G401 (cell line): ENCODE measurements at regions not wholly inside any gene's neighbourhood (a gene's known extent, or its start where the extent isn't known, plus 50 kb on each side); places are given as distances from the start of the nearest gene placed in this dataset.
"Not testable (repeated sequence)": the region's sequence is repeated elsewhere in the genome, so short reads cannot be mapped to it uniquely, and the experiment has no call there.

Source experiments
- DNase-seq: peaks from one replicate; pipeline ENCODE4 v3.0.0-alpha.2; 2015; ENCODE audit warnings: low spot score
- in situ Hi-C: cut with HindIII; loops from 2 replicates; pipeline ENCODE4 v1.10.0; 2016; ENCODE audit warnings: low sequenced_read_pairs, mixed read lengths

- in situ Hi-C loops, result no loop called here
- no peak for DNase-seq
These were observed 119.4 kb downstream of the SMIM20 start for GRCh38 chr4:26033389-26033788.

GRCh38 chr4:26034849-26035248 is 120.8 kb downstream of the SMIM20 start:
- no peak for DNase-seq
- in situ Hi-C loops, result no loop called here

DNA sequence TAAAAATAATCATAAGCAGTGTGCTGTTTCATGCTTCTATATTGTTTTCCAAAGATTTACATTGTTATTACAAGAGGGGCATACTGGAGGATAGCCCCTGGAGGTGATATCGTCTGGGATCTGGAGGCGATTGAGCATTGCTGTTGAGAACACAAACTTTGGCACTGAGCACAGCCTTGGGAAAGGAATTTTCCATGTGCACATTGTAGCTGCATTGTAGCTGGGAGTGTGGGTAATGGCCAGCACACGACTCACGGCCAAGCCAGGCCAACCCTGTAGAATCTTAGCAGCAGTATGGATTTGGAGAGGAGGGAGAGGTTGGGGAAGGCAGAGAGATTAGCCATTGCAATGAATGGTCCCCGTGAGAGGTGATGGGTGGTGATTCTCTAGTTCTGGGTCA is 121.9 kb downstream of the SMIM20 start:
- in situ Hi-C loops, result no loop called here
- no peak for DNase-seq

- DNase-seq, result no peak
- in situ Hi-C loops, result no loop called here
These were observed 125.8 kb downstream of the SMIM20 start for GRCh38 chr4:26039639-26040359.

DNA sequence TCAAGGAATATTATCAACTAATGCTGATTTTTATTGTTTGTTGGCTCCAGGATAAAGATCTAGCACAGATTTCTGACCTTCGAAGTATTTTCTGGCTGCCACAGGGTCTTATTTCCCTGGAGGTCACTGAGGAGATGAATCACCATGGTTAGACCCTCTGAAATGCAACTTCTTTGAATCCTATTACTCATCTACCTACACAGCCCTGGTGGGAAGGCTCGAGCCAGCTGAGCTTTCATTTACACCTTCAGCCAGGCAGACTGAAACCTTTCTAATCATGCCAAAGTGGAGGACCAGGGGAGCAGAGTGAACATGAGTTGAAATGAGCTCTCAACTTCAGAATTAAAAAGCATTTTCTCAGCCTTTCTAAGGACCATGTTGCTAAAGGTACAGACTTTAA is 130.5 kb downstream of the SMIM20 start:
- DNase-seq, result no peak
- in situ Hi-C loops, result no loop called here

DNA sequence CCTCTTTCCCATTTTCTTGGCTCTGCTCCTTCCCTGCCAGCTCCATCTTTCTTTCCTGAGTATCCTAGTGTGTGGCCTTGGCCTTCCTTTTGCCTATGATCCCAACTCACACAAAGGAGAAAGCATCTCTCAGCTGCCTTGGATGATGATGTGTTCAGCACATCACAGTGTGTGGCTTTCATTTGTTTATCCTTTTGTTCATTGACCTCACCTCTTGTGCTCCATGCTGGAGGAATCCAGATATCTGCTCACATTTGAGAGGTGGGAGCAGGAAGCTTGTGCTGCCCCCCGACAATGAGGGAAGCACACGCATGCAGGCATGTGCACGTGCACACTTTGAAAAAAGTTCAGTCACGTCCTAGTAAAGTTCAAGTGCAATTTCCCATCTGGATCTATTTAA is 131.0 kb downstream of the SMIM20 start:
- no peak for DNase-seq
- in situ Hi-C loops, result no loop called here

DNA sequence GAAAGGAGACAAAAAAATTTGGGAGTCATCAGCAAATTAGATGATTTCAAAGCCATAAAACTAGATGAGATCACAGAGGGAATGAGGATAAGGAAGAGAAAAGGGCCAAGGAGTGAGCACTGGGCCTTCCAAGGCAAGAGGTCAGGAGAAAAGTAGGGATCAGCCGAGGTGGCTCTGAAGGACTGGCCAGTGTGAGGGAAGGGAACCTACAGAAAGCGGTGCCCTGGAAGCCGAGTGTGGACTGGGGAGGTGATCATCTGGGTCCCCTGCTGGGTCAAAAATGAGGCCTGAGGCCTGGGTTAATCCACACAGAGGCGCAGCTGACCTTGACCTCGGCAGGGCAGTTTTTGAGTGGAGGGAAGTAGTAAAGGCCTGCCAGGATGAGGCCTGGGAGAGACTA is 133.8 kb downstream of the SMIM20 start:
- no peak for DNase-seq
- in situ Hi-C loops, result no loop called here

GRCh38 chr4:26048378-26048882 is 134.4 kb downstream of the SMIM20 start:
- in situ Hi-C loops, result no loop called here
- DNase-seq, result no peak

GRCh38 chr4:26048950-26049349 is 134.9 kb downstream of the SMIM20 start:
- in situ Hi-C loops, result no loop called here
- DNase-seq, result no peak

DNA sequence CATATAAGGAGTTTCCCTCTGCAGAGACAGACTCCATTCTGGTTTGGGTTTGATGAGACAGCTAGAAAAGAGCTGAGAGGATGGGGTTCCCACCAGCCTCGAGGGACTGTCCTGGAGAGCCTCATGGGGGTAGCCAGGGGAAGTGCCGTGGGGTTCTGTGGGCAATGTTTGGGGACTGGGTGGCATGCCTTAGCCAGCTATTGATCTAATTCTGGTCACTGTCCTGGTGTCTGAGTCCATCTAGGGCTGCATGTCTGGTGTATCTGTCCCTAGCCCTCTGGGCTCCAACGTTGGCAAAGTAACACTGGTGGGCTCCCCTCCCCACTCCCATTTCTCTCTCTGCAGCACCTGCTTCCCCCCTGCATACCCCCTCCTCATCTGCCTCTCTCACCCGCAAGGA is 135.4 kb downstream of the SMIM20 start:
- in situ Hi-C loops, result no loop called here
- DNase-seq, result no peak

GRCh38 chr4:26050212-26050643 is 136.2 kb downstream of the SMIM20 start:
- DNase-seq, result no peak
- in situ Hi-C loops, result no loop called here

DNA sequence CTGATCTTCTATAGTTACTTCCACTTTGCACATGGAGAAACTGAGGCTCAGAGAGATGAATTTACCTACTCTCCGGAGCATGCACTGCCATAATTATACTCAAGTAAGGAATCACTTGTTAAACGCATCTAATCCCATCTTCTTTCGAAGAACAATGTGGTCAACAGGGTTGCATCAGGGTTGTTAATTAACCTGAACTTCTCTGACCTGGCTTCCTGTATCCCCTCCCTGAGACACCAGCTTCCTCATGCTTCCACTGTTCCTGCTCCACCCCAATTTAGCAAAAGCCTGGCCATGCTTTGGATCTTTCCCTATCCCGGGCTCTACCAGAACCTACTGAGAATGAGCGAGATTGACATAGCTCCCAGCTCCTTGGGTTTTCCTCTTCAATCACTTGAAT is 136.7 kb downstream of the SMIM20 start:
- no peak for DNase-seq
- in situ Hi-C loops, result no loop called here

GRCh38 chr4:26051240-26051639 is 137.2 kb downstream of the SMIM20 start:
- in situ Hi-C loops, result no loop called here
- DNase-seq, result no peak

- no peak for DNase-seq
- in situ Hi-C loops, result no loop called here
These were observed 138.9 kb downstream of the SMIM20 start for GRCh38 chr4:26052663-26053541.

GRCh38 chr4:26053761-26054160 is 139.7 kb downstream of the SMIM20 start:
- in situ Hi-C loops, result no loop called here
- no peak for DNase-seq

GRCh38 chr4:26055855-26056254 is 141.8 kb downstream of the SMIM20 start:
- no peak for DNase-seq
- in situ Hi-C loops, result no loop called here

GRCh38 chr4:26056406-26056805 is 142.4 kb downstream of the SMIM20 start:
- in situ Hi-C loops, result no loop called here
- DNase-seq, result no peak

DNA sequence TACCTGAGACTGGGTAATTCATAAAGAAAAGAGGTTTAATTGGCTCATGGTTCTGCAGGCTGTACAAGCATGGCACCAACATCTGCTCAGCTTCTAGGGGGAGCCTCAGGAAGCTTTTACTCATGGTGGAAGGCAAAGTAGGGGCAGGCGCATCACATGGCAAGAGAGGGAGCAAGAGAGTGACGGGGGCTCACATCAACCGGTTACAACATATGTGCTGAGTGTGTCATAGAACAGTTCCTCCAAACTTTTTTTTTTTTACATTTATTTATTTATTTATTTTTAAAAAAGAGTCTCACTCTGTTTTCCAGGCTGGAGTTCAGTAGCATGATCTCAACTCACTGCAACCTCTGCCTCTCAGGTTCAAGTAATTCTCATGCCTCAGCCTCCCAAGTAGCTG is 143.8 kb downstream of the SMIM20 start:
- in situ Hi-C loops, result not testable (repeated sequence)

GRCh38 chr4:26058537-26058936 is 144.5 kb downstream of the SMIM20 start:
- in situ Hi-C loops, result no loop called here
- peak; percentile 23 for DNase-seq

More for the DNA sequence above, 143.8 kb downstream of the SMIM20 start:
- not testable (repeated sequence) for DNase-seq

DNA sequence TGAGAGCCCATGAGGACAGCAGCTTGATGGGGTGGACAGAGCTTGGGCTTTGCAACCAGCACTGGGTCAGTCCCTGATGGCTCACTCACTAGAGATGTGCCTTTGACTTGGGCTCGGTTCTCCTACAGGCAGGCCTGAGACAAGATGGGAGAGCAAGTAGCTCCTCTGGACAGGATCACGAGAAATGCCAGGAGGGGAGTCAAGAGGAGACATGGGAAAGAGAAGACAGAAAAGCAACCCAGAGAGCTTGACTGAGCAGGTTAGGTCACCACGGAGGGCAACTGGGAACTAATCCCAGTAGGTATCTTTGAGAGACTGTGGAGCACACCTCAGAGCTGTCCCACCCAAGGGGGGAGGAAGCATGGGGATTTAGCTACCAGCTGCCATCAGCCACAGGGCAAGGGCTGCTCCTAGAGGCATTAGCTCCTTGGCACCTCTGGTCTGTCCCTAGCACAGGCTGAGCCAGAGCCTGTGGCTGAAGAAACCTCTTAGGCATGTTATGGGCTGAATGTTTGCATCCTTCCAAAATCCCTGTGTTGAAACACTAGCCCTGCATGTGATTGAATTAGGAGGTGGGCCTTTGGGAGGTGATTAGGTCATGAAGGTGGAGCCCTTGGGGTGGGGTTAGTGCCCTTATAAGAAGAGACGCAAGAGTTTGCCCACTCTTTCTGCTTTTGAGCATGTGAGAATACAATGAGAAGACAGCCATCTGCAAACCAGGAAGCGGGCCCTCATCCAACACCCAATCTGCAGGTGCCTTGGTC is 145.6 kb downstream of the SMIM20 start:
- DNase-seq, result no peak
- in situ Hi-C loops, result no loop called here
